Stimulated activated CD4-positive, alpha-beta T cell treated with anti-CD3 and anti-CD28 coated beads, Interleukin-15, amount 100 ng/mL, for 1 hour (primary cell): ENCODE measurements at regions not wholly inside any gene's neighbourhood (a gene's known extent, or its start where the extent isn't known, plus 50 kb on each side); places are given as distances from the start of the nearest gene placed in this dataset.
"Not testable (repeated sequence)": the region's sequence is repeated elsewhere in the genome, so short reads cannot be mapped to it uniquely, and the experiment has no call there.

Experiments used
- DNase-seq, 2 donors: peaks; one replicate each; pipeline ENCODE4 v3.0.0-alpha.2; 2020; ENCODE audit warnings: low read depth in 1 of 2, low spot score in 1 of 2

- DNase-seq = no peak
These were observed 1241.2 kb downstream of the SUCLG1 start for GRCh38 chr2:83217854-83218253.

GRCh38 chr2:83196225-83196624, 1262.9 kb downstream of the SUCLG1 start:
- no peak for DNase-seq

- DNase-seq = no peak
These were observed 1267.8 kb downstream of the SUCLG1 start for GRCh38 chr2:83191316-83191715.

- no peak for DNase-seq
These were observed 1272.8 kb downstream of the SUCLG1 start for GRCh38 chr2:83186105-83186760.

GRCh38 chr2:83180862-83181530, 1278.1 kb downstream of the SUCLG1 start:
- DNase-seq = not testable (repeated sequence)

GRCh38 chr2:83176539-83176938, 1282.5 kb downstream of the SUCLG1 start:
- DNase-seq = no peak

GRCh38 chr2:83172841-83173240, 1286.2 kb downstream of the SUCLG1 start:
- no peak for DNase-seq

GRCh38 chr2:83168377-83168776, 1290.7 kb downstream of the SUCLG1 start:
- DNase-seq = no peak

- DNase-seq = no peak
These were observed 1296.7 kb downstream of the SUCLG1 start for GRCh38 chr2:83162421-83162820.

- no peak for DNase-seq
These were observed 1298.5 kb downstream of the SUCLG1 start for GRCh38 chr2:83160571-83160970.

GRCh38 chr2:83155826-83156225, 1303.3 kb downstream of the SUCLG1 start:
- no peak for DNase-seq

- DNase-seq = no peak
These were observed 1315.1 kb downstream of the SUCLG1 start for GRCh38 chr2:83143946-83144345.

GRCh38 chr2:83142934-83143333, 1316.1 kb downstream of the SUCLG1 start:
- DNase-seq = no peak

- DNase-seq = no peak
These were observed 1343.5 kb downstream of the SUCLG1 start for GRCh38 chr2:83115606-83116005.

- DNase-seq = no peak
These were observed 1343.9 kb downstream of the SUCLG1 start for GRCh38 chr2:83115155-83115554.

- no peak for DNase-seq
These were observed 1345.1 kb downstream of the SUCLG1 start for GRCh38 chr2:83113953-83114352.

- no peak for DNase-seq
These were observed 1346.2 kb downstream of the SUCLG1 start for GRCh38 chr2:83112858-83113257.

GRCh38 chr2:83109284-83109683, 1349.8 kb downstream of the SUCLG1 start:
- DNase-seq = no peak

- DNase-seq = no peak
These were observed 1352.2 kb downstream of the SUCLG1 start for GRCh38 chr2:83106853-83107252.

- DNase-seq = no peak
These were observed 1354.9 kb downstream of the SUCLG1 start for GRCh38 chr2:83104202-83104601.

- no peak for DNase-seq
These were observed 1355.5 kb downstream of the SUCLG1 start for GRCh38 chr2:83103613-83104012.

GRCh38 chr2:83089051-83089450, 1370.0 kb downstream of the SUCLG1 start:
- not testable (repeated sequence) for DNase-seq

GRCh38 chr2:83085869-83086268, 1373.2 kb downstream of the SUCLG1 start:
- no peak for DNase-seq
